Dermis blood vessel endothelial cell (primary cell): ENCODE measurements at regions not wholly inside any gene's neighbourhood (a gene's known extent, or its start where the extent isn't known, plus 50 kb on each side); places are given as distances from the start of the nearest gene placed in this dataset.
"Not testable (repeated sequence)": the region's sequence is repeated elsewhere in the genome, so short reads cannot be mapped to it uniquely, and the experiment has no call there.

Source experiments
- DNase-seq: peaks from one replicate; pipeline ENCODE4 v3.0.0; 2010

GRCh38 chr4:96455045-96455720 lies 615.3 kb downstream of the PDHA2 start:
- no peak for DNase-seq

GRCh38 chr4:96458031-96458430 lies 618.1 kb downstream of the PDHA2 start:
- not testable (repeated sequence) for DNase-seq

GRCh38 chr4:96459105-96459504 lies 619.2 kb downstream of the PDHA2 start:
- no peak for DNase-seq

GRCh38 chr4:96465834-96466233 lies 625.9 kb downstream of the PDHA2 start:
- no peak for DNase-seq

- DNase-seq, result no peak
Observed at GRCh38 chr4:96471956-96472867, 632.3 kb downstream of the PDHA2 start.

GRCh38 chr4:96473246-96473645 lies 633.4 kb downstream of the PDHA2 start:
- no peak for DNase-seq

- DNase-seq, result no peak
Observed at GRCh38 chr4:96483308-96484030, 643.6 kb downstream of the PDHA2 start.

- no peak for DNase-seq
Observed at GRCh38 chr4:96486563-96486962, 646.7 kb downstream of the PDHA2 start.

- DNase-seq, result no peak
Observed at GRCh38 chr4:96497621-96498020, 657.7 kb downstream of the PDHA2 start.

- DNase-seq, result no peak
Observed at GRCh38 chr4:96504386-96504785, 664.5 kb downstream of the PDHA2 start.

- no peak for DNase-seq
Observed at GRCh38 chr4:96509039-96509741, 669.3 kb downstream of the PDHA2 start.

- no peak for DNase-seq
Observed at GRCh38 chr4:96519291-96519690, 679.4 kb downstream of the PDHA2 start.

GRCh38 chr4:96521046-96521536 lies 681.2 kb downstream of the PDHA2 start:
- DNase-seq, result no peak

GRCh38 chr4:96523611-96524010 lies 683.7 kb downstream of the PDHA2 start:
- no peak for DNase-seq

GRCh38 chr4:96524311-96524875 lies 684.5 kb downstream of the PDHA2 start:
- DNase-seq, result no peak

- no peak for DNase-seq
Observed at GRCh38 chr4:96525898-96526297, 686.0 kb downstream of the PDHA2 start.

- no peak for DNase-seq
Observed at GRCh38 chr4:96526625-96527024, 686.7 kb downstream of the PDHA2 start.

- DNase-seq, result no peak
Observed at GRCh38 chr4:96531836-96532235, 691.9 kb downstream of the PDHA2 start.

GRCh38 chr4:96543346-96543745 lies 703.5 kb downstream of the PDHA2 start:
- DNase-seq, result no peak

GRCh38 chr4:96558466-96558865 lies 718.6 kb downstream of the PDHA2 start:
- no peak for DNase-seq

- DNase-seq, result no peak
Observed at GRCh38 chr4:96566755-96567154, 726.9 kb downstream of the PDHA2 start.

- DNase-seq, result no peak
Observed at GRCh38 chr4:96585304-96585703, 745.4 kb downstream of the PDHA2 start.
